Retinal pigment epithelial cell (primary cell): ENCODE measurements at regions not wholly inside any gene's neighbourhood (a gene's known extent, or its start where the extent isn't known, plus 50 kb on each side); places are given as distances from the start of the nearest gene placed in this dataset.

Experiments used
- DNase-seq: peaks from one replicate; pipeline ENCODE4 v3.0.0-alpha.2; 2010; ENCODE audit warnings: low read depth
- H3K4me3 ChIP-seq: 2 replicates; pipeline ENCODE4 v1.5.1; 2011; ENCODE audit warnings: mild to moderate bottlenecking, low read length, control low read depth, moderate library complexity
- TF ChIP-seq, protein P1 (sequence below): conservative IDR thresholded peaks from 2 replicates; pipeline ENCODE4 v1.5.1; 2011; ENCODE audit warnings: low read depth, low read length, control low read depth, inconsistent platforms

DNA sequence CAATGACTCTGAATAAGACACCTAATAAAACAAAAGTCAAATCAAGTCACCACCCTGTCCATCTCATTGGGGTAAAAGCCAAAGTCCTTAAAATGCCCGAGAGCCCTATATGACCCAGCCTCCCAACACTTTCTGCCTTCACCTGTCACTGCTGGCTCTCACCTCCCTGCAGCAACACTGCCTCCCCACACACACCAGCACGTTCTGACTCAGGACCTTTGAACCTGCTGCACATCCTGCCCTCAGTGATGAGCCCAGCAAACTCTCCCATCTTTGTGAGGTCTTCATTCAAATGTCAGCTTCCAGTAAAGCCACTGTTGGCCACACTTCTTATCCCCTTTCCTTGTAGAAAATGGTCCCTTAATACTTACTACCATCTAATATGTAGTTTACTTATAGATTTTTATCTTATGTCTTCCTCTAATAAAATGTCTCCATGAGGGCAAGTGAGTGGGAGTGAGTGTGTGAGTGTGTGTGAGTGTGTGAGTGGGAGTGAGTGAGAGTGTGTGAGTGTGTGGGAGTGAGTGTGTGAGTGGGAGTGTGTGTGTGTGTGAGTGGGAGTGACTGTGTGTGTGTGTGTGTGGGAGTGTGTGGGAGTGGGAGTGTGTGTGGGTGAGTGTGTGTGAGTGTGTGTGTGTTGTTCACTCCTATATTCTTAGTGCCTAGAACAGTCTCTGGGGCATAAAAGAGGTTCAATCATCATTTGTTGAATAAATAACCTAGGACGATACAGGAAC lies 504.7 kb downstream of the EIPR1 start:
- DNase-seq, result no peak
- no peak overlapping the region for H3K4me3 ChIP-seq
- TF ChIP-seq, protein P1, sequence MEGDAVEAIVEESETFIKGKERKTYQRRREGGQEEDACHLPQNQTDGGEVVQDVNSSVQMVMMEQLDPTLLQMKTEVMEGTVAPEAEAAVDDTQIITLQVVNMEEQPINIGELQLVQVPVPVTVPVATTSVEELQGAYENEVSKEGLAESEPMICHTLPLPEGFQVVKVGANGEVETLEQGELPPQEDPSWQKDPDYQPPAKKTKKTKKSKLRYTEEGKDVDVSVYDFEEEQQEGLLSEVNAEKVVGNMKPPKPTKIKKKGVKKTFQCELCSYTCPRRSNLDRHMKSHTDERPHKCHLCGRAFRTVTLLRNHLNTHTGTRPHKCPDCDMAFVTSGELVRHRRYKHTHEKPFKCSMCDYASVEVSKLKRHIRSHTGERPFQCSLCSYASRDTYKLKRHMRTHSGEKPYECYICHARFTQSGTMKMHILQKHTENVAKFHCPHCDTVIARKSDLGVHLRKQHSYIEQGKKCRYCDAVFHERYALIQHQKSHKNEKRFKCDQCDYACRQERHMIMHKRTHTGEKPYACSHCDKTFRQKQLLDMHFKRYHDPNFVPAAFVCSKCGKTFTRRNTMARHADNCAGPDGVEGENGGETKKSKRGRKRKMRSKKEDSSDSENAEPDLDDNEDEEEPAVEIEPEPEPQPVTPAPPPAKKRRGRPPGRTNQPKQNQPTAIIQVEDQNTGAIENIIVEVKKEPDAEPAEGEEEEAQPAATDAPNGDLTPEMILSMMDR, result no peak

- TF ChIP-seq, protein P1, result no peak
- no peak overlapping the region for H3K4me3 ChIP-seq
- DNase-seq, result no peak
These were observed 505.4 kb downstream of the EIPR1 start for GRCh38 chr2:2872309-2872617.

- no peak for DNase-seq
- no peak overlapping the region for H3K4me3 ChIP-seq
- TF ChIP-seq, protein P1, result no peak
These were observed 505.9 kb downstream of the EIPR1 start for GRCh38 chr2:2871480-2872308.

GRCh38 chr2:2870106-2870505 lies 507.5 kb downstream of the EIPR1 start:
- TF ChIP-seq, protein P1, result no peak
- no peak for DNase-seq
- no peak overlapping the region for H3K4me3 ChIP-seq

- TF ChIP-seq, protein P1, result no peak
- H3K4me3 ChIP-seq, result no peak overlapping the region
- no peak for DNase-seq
These were observed 508.1 kb downstream of the EIPR1 start for GRCh38 chr2:2869553-2869952.

DNA sequence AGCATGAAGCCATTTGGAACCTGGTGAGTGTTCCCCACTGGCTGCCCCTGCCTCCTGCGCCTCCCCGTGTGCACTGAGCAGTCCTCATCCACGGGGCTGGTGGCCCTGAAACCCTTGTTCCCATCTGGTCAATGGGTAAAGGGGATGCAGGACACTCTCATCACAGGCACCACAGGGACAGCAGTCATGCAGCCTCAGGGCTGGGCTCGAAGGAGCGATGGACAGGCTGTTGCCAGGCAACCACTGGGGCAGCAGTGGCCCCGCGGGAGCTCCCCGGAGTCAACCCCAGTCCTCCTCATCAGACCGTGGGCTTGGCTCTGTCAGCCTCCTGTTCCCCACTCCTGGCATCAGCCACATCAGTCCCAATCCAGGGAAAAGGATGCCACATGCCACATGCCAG lies 509.5 kb downstream of the EIPR1 start:
- no peak overlapping the region for H3K4me3 ChIP-seq
- no peak for DNase-seq
- TF ChIP-seq, protein P1, result no peak
